Glutamatergic neuron (in vitro differentiated cells): ENCODE measurements at regions not wholly inside any gene's neighbourhood (a gene's known extent, or its start where the extent isn't known, plus 50 kb on each side); places are given as distances from the start of the nearest gene placed in this dataset.
"Not testable (repeated sequence)": the region's sequence is repeated elsewhere in the genome, so short reads cannot be mapped to it uniquely, and the experiment has no call there.

ENCODE experiments used
- DNase-seq: peaks from one replicate; pipeline ENCODE4 v3.0.0; 2022
- H3K27ac Mint-ChIP-seq: one replicate; pipeline ENCODE4 v1.8.0; 2020; ENCODE audit warnings: mild to moderate bottlenecking, mixed read lengths, inconsistent platforms; ENCODE audit not compliant: unreplicated experiment
- H3K27me3 Mint-ChIP-seq: one replicate; pipeline ENCODE4 v1.8.0; 2020; ENCODE audit warnings: mild to moderate bottlenecking, moderate library complexity, mixed read lengths, inconsistent platforms; ENCODE audit not compliant: unreplicated experiment
- H3K36me3 Mint-ChIP-seq: one replicate; pipeline ENCODE4 v1.8.0; 2020; ENCODE audit warnings: mild to moderate bottlenecking, mixed read lengths, inconsistent platforms; ENCODE audit not compliant: unreplicated experiment
- H3K4me1 Mint-ChIP-seq: one replicate; pipeline ENCODE4 v1.8.0; 2020; ENCODE audit warnings: mild to moderate bottlenecking, low read depth, mixed read lengths, inconsistent platforms; ENCODE audit not compliant: unreplicated experiment
- H3K4me3 Mint-ChIP-seq: one replicate; pipeline ENCODE4 v1.8.0; 2020; ENCODE audit warnings: mild to moderate bottlenecking, mixed read lengths, inconsistent platforms; ENCODE audit not compliant: unreplicated experiment
- H3K9me3 Mint-ChIP-seq: one replicate; pipeline ENCODE4 v1.8.0; 2020; ENCODE audit warnings: mild to moderate bottlenecking, moderate library complexity, mixed read lengths, inconsistent platforms; ENCODE audit not compliant: unreplicated experiment
- CTCF ChIP-seq: fragments of 200-600 bp; sonication (generic); IDR thresholded peaks from one replicate; pipeline ENCODE4 v1.5.0; 2021; ENCODE audit not compliant: partially characterized antibody, unreplicated experiment

- Mint-ChIP-seq H3K36me3 (no peaks in the 10 kb centered on the region), H3K4me3 (no peak overlapping the region), H3K4me1 (no peaks in the 10 kb centered on the region), H3K27me3 (no peaks in the 10 kb centered on the region), H3K9me3 (no peaks in the 10 kb centered on the region), H3K27ac (no peak overlapping the region)
- TF ChIP-seq CTCF = no peak
- no peak for DNase-seq
These were observed 672.0 kb downstream of the RFPL4B start for GRCh38 chr6:113019176-113019575.

GRCh38 chr6:113027780-113028179 is 680.6 kb downstream of the RFPL4B start:
- Mint-ChIP-seq H3K4me3 (no peak overlapping the region), H3K9me3 (no peaks in the 10 kb centered on the region), H3K36me3 (no peaks in the 10 kb centered on the region), H3K27ac (no peak overlapping the region), H3K27me3 (no peaks in the 10 kb centered on the region), H3K4me1 (no peaks in the 10 kb centered on the region)
- no peak for DNase-seq
- TF ChIP-seq CTCF = no peak

- H3K27me3 Mint-ChIP-seq, H3K9me3 Mint-ChIP-seq, H3K4me1 Mint-ChIP-seq, H3K27ac Mint-ChIP-seq, H3K36me3 Mint-ChIP-seq, H3K4me3 Mint-ChIP-seq, DNase-seq: not testable (repeated sequence)
These were observed 682.0 kb downstream of the RFPL4B start for GRCh38 chr6:113029161-113029560.

DNA sequence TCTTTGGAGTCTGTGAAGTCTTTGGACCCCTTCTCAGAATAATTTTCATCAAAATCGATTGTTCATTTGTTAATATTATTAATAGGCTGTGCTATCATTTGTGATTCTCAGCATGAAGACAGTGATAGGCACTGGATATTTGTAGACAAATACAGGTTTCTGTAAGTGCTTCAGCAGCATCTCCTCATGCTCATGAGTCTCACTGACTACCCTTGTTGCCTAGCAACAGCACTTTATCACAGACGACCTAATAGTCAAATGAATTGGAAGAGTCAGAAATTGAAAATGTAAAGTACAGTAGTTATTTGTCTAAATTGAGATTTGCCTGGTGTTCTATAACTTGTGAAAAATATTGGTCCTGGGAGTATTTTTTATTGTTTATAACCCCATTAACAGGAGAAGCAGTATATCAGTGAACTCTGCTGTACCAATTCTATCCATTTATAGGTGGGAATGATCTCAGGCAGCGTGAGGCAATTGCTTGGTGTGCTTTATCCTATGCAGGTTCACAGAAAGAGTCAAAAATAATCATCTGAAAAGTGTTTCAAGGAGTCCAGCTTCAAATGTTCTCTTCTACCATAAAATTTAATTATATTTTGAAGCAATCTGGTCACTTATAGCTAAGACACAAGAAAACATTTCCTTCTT is 684.6 kb downstream of the RFPL4B start:
- no peak overlapping the region for H3K4me3 Mint-ChIP-seq
- DNase-seq = no peak
- no peaks in the 10 kb centered on the region for H3K9me3 Mint-ChIP-seq
- H3K36me3 Mint-ChIP-seq = no peaks in the 10 kb centered on the region
- TF ChIP-seq CTCF = no peak
- H3K27ac Mint-ChIP-seq = no peak overlapping the region
- H3K4me1 Mint-ChIP-seq = no peaks in the 10 kb centered on the region
- no peaks in the 10 kb centered on the region for H3K27me3 Mint-ChIP-seq

GRCh38 chr6:113039005-113039404 is 691.9 kb downstream of the RFPL4B start:
- no peaks in the 10 kb centered on the region for H3K36me3 Mint-ChIP-seq
- no peaks in the 10 kb centered on the region for H3K27me3 Mint-ChIP-seq
- DNase-seq = no peak
- H3K4me3 Mint-ChIP-seq = no peak overlapping the region
- no peaks in the 10 kb centered on the region for H3K4me1 Mint-ChIP-seq
- no peak overlapping the region for H3K27ac Mint-ChIP-seq
- no peak for TF ChIP-seq CTCF
- H3K9me3 Mint-ChIP-seq = no peaks in the 10 kb centered on the region
